ENCODE measurements at regions not wholly inside any gene's neighbourhood (a gene's known extent, or its start where the extent isn't known, plus 50 kb on each side); places are given as distances from the start of the nearest gene placed in this dataset.
"Not testable (repeated sequence)": the region's sequence is repeated elsewhere in the genome, so short reads cannot be mapped to it uniquely, and the experiment has no call there.

- Histone ChIP-seq H3K36me3 (ENCODE audit: control insufficient read depth in 1 of 2, insufficient read depth in 2 of 2, low read length in 1 of 2) (no peaks in the 10 kb centered on the region), H3K27ac (ENCODE audit: low read depth in 1 of 2, low read length in 2 of 2) (no peak overlapping the region), H3K4me3 (ENCODE audit: low read length in 2 of 2) (no peak overlapping the region), H3K27me3 (ENCODE audit: control insufficient read depth in 1 of 2, insufficient read depth in 2 of 2, low read length in 1 of 2) (no peaks in the 10 kb centered on the region), H3K9me3 (ENCODE audit: control insufficient read depth, low read length) (no peaks in the 10 kb centered on the region), H3K4me1 (ENCODE audit: control insufficient read depth in 1 of 2, insufficient read depth in 2 of 2, low read length in 2 of 2) (no peaks in the 10 kb centered on the region)
- intact Hi-C loops (cut with DNase I) = loop anchor here (5.0 kb wide), 2 partner anchors 130 to 610 kb away; no protein-coding TSS in a partner anchor
- no peak for ATAC-seq (ENCODE audit: low FRiP score)
- no peak for DNase-seq
- WGBS, 2 donors = 19 to 28% methylated on average over 3 of the region's 3 CpGs
Measured at GRCh38 chr1:65077369-65077768, 70.6 kb upstream of the AK4 start.

- intact Hi-C loops (cut with DNase I) = loop anchor here (5.0 kb wide), 2 partner anchors 127 to 607 kb away; no protein-coding TSS in a partner anchor
Measured at GRCh38 chr1:65079941-65080340, 68.1 kb upstream of the AK4 start.

GRCh38 chr1:65082346-65083040 is 65.5 kb upstream of the AK4 start:
- 53 to 55% methylated on average over 6 of the region's 6 CpGs for WGBS, 2 donors
- H3K4me1 ChIP-seq (ENCODE audit: control insufficient read depth in 1 of 2, insufficient read depth in 2 of 2, low read length in 2 of 2) = no peaks in the 10 kb centered on the region
- H3K27ac ChIP-seq (ENCODE audit: low read depth in 1 of 2, low read length in 2 of 2) = no peak overlapping the region
- no peaks in the 10 kb centered on the region for H3K27me3 ChIP-seq (ENCODE audit: control insufficient read depth in 1 of 2, insufficient read depth in 2 of 2, low read length in 1 of 2)
- H3K36me3 ChIP-seq (ENCODE audit: control insufficient read depth in 1 of 2, insufficient read depth in 2 of 2, low read length in 1 of 2) = no peaks in the 10 kb centered on the region
- peaks cover 1% of the 10 kb centered on the region for H3K9me3 ChIP-seq (ENCODE audit: control insufficient read depth, low read length)
- no peak overlapping the region for H3K4me3 ChIP-seq (ENCODE audit: low read length in 2 of 2)
- ATAC-seq (ENCODE audit: low FRiP score) (no peak), DNase-seq (no peak)
- intact Hi-C loops (cut with DNase I) = no loop called here

More at GRCh38 chr1:65079941-65080340, 68.1 kb upstream of the AK4 start:
- no peak for DNase-seq
- WGBS, 2 donors = 72 to 73% methylated on average over 5 of the region's 5 CpGs
- Histone ChIP-seq H3K9me3 (ENCODE audit: control insufficient read depth, low read length) (no peaks in the 10 kb centered on the region), H3K27ac (ENCODE audit: low read depth in 1 of 2, low read length in 2 of 2) (no peak overlapping the region), H3K4me3 (ENCODE audit: low read length in 2 of 2) (no peak overlapping the region), H3K36me3 (ENCODE audit: control insufficient read depth in 1 of 2, insufficient read depth in 2 of 2, low read length in 1 of 2) (no peaks in the 10 kb centered on the region), H3K4me1 (ENCODE audit: control insufficient read depth in 1 of 2, insufficient read depth in 2 of 2, low read length in 2 of 2) (no peaks in the 10 kb centered on the region), H3K27me3 (ENCODE audit: control insufficient read depth in 1 of 2, insufficient read depth in 2 of 2, low read length in 1 of 2) (no peaks in the 10 kb centered on the region)
- no peak for ATAC-seq (ENCODE audit: low FRiP score)

- WGBS, 2 donors = 77 to 78% methylated on average over 4 of the region's 4 CpGs
- DNase-seq (no peak), ATAC-seq (ENCODE audit: low FRiP score) (no peak)
- H3K4me1 ChIP-seq (ENCODE audit: control insufficient read depth in 1 of 2, insufficient read depth in 2 of 2, low read length in 2 of 2) = no peaks in the 10 kb centered on the region
- peaks cover 1% of the 10 kb centered on the region for H3K9me3 ChIP-seq (ENCODE audit: control insufficient read depth, low read length)
- intact Hi-C loops (cut with DNase I) = no loop called here
- H3K4me3 ChIP-seq (ENCODE audit: low read length in 2 of 2) = no peak overlapping the region
- no peaks in the 10 kb centered on the region for H3K36me3 ChIP-seq (ENCODE audit: control insufficient read depth in 1 of 2, insufficient read depth in 2 of 2, low read length in 1 of 2)
- H3K27me3 ChIP-seq (ENCODE audit: control insufficient read depth in 1 of 2, insufficient read depth in 2 of 2, low read length in 1 of 2) = no peaks in the 10 kb centered on the region
- H3K27ac ChIP-seq (ENCODE audit: low read depth in 1 of 2, low read length in 2 of 2) = no peak overlapping the region
Measured at GRCh38 chr1:65083263-65083896, 64.6 kb upstream of the AK4 start.

- ATAC-seq (ENCODE audit: low FRiP score) (no peak), DNase-seq (no peak)
- Histone ChIP-seq H3K36me3 (ENCODE audit: control insufficient read depth in 1 of 2, insufficient read depth in 2 of 2, low read length in 1 of 2) (no peaks in the 10 kb centered on the region), H3K27me3 (ENCODE audit: control insufficient read depth in 1 of 2, insufficient read depth in 2 of 2, low read length in 1 of 2) (no peaks in the 10 kb centered on the region), H3K4me1 (ENCODE audit: control insufficient read depth in 1 of 2, insufficient read depth in 2 of 2, low read length in 2 of 2) (no peaks in the 10 kb centered on the region), H3K27ac (ENCODE audit: low read depth in 1 of 2, low read length in 2 of 2) (no peak overlapping the region), H3K9me3 (ENCODE audit: control insufficient read depth, low read length) (peaks cover 1% of the 10 kb centered on the region), H3K4me3 (ENCODE audit: low read length in 2 of 2) (no peak overlapping the region)
- intact Hi-C loops (cut with DNase I) = no loop called here
- 96 to 98% methylated on average over 2 of the region's 2 CpGs for WGBS, 2 donors
Measured at GRCh38 chr1:65084066-65084465, 63.9 kb upstream of the AK4 start.

- ATAC-seq (ENCODE audit: low FRiP score); H3K36me3 ChIP-seq (ENCODE audit: control insufficient read depth in 1 of 2, insufficient read depth in 2 of 2, low read length in 1 of 2); DNase-seq; H3K4me3 ChIP-seq (ENCODE audit: low read length in 2 of 2); H3K4me1 ChIP-seq (ENCODE audit: control insufficient read depth in 1 of 2, insufficient read depth in 2 of 2, low read length in 2 of 2); H3K27me3 ChIP-seq (ENCODE audit: control insufficient read depth in 1 of 2, insufficient read depth in 2 of 2, low read length in 1 of 2); H3K9me3 ChIP-seq (ENCODE audit: control insufficient read depth, low read length); intact Hi-C loops (cut with DNase I); H3K27ac ChIP-seq (ENCODE audit: low read depth in 1 of 2, low read length in 2 of 2): not testable (repeated sequence)
Measured at GRCh38 chr1:65087519-65087918, 60.5 kb upstream of the AK4 start.

GRCh38 chr1:65090406-65090805 is 57.6 kb upstream of the AK4 start:
- Histone ChIP-seq H3K27me3 (ENCODE audit: control insufficient read depth in 1 of 2, insufficient read depth in 2 of 2, low read length in 1 of 2) (no peaks in the 10 kb centered on the region), H3K4me3 (ENCODE audit: low read length in 2 of 2) (no peak overlapping the region), H3K9me3 (ENCODE audit: control insufficient read depth, low read length) (peaks cover 1% of the 10 kb centered on the region), H3K36me3 (ENCODE audit: control insufficient read depth in 1 of 2, insufficient read depth in 2 of 2, low read length in 1 of 2) (no peaks in the 10 kb centered on the region), H3K27ac (ENCODE audit: low read depth in 1 of 2, low read length in 2 of 2) (no peak overlapping the region), H3K4me1 (ENCODE audit: control insufficient read depth in 1 of 2, insufficient read depth in 2 of 2, low read length in 2 of 2) (no peaks in the 10 kb centered on the region)
- WGBS, 2 donors = 41% methylated on average over 4 of the region's 4 CpGs
- ATAC-seq (ENCODE audit: low FRiP score) = no peak
- intact Hi-C loops (cut with DNase I) = no loop called here
- DNase-seq = no peak

- Histone ChIP-seq H3K4me1 (ENCODE audit: control insufficient read depth in 1 of 2, insufficient read depth in 2 of 2, low read length in 2 of 2) (no peaks in the 10 kb centered on the region), H3K4me3 (ENCODE audit: low read length in 2 of 2) (no peak overlapping the region), H3K36me3 (ENCODE audit: control insufficient read depth in 1 of 2, insufficient read depth in 2 of 2, low read length in 1 of 2) (no peaks in the 10 kb centered on the region), H3K9me3 (ENCODE audit: control insufficient read depth, low read length) (no peaks in the 10 kb centered on the region), H3K27me3 (ENCODE audit: control insufficient read depth in 1 of 2, insufficient read depth in 2 of 2, low read length in 1 of 2) (no peaks in the 10 kb centered on the region), H3K27ac (ENCODE audit: low read depth in 1 of 2, low read length in 2 of 2) (no peak overlapping the region)
- WGBS, 2 donors = 96% methylated on average over 2 of the region's 2 CpGs
- ATAC-seq (ENCODE audit: low FRiP score) (no peak), DNase-seq (no peak)
- intact Hi-C loops (cut with DNase I) = no loop called here
Measured at GRCh38 chr1:65092691-65093090, 55.3 kb upstream of the AK4 start.

- DNase-seq (no peak), ATAC-seq (ENCODE audit: low FRiP score) (no peak)
- H3K27ac ChIP-seq (ENCODE audit: low read depth in 1 of 2, low read length in 2 of 2) = no peak overlapping the region
- 92 to 95% methylated on average over 2 of the region's 2 CpGs for WGBS, 2 donors
- peaks cover 6% of the 10 kb centered on the region for H3K9me3 ChIP-seq (ENCODE audit: control insufficient read depth, low read length)
- no peaks in the 10 kb centered on the region for H3K27me3 ChIP-seq (ENCODE audit: control insufficient read depth in 1 of 2, insufficient read depth in 2 of 2, low read length in 1 of 2)
- H3K4me1 ChIP-seq (ENCODE audit: control insufficient read depth in 1 of 2, insufficient read depth in 2 of 2, low read length in 2 of 2) = no peaks in the 10 kb centered on the region
- H3K4me3 ChIP-seq (ENCODE audit: low read length in 2 of 2) = no peak overlapping the region
- intact Hi-C loops (cut with DNase I) = no loop called here
- H3K36me3 ChIP-seq (ENCODE audit: control insufficient read depth in 1 of 2, insufficient read depth in 2 of 2, low read length in 1 of 2) = no peaks in the 10 kb centered on the region
Measured at GRCh38 chr1:65097076-65097475, 50.9 kb upstream of the AK4 start.
